GM23338 (cell line): ENCODE measurements at regions not wholly inside any gene's neighbourhood (a gene's known extent, or its start where the extent isn't known, plus 50 kb on each side); places are given as distances from the start of the nearest gene placed in this dataset.

Source experiments
- CTCF ChIP-seq, 2 experiments: fragments of 200-600 bp in 1 of 2; sonication (generic) in 1 of 2; conservative IDR thresholded peaks; 2 replicates each; pipeline versions ENCODE4 v1.5.1 to v1.6.1; 2016 to 2017; ENCODE audit warnings: antibody characterized with exemption in 2 of 2, low read depth in 2 of 2, mild to moderate bottlenecking in 2 of 2, moderate library complexity in 1 of 2
- EZH2 ChIP-seq: fragments of 200-600 bp; sonication (generic); IDR thresholded peaks from one replicate; pipeline ENCODE4 v1.8.0; 2017; ENCODE audit warnings: antibody characterized with exemption, mild to moderate bottlenecking, low read depth; ENCODE audit not compliant: unreplicated experiment
- EZH2phosphoT487 ChIP-seq: fragments of 200-600 bp; sonication (generic); IDR thresholded peaks from one replicate; pipeline ENCODE4 v1.8.1; 2018; ENCODE audit warnings: antibody characterized with exemption; ENCODE audit not compliant: unreplicated experiment
- NANOG ChIP-seq: IDR thresholded peaks from 2 replicates; pipeline ENCODE4 v1.6.1; 2016; ENCODE audit warnings: antibody characterized with exemption, borderline replicate concordance
- POLR2AphosphoS5 ChIP-seq: IDR thresholded peaks from 2 replicates; pipeline ENCODE4 v1.6.1; 2016; ENCODE audit warnings: antibody characterized with exemption, low read depth
- REST ChIP-seq: IDR thresholded peaks from one replicate; pipeline ENCODE4 v1.6.1; 2018; ENCODE audit warnings: antibody characterized with exemption; ENCODE audit not compliant: unreplicated experiment

- TF ChIP-seq CTCF (conservative IDR thresholded peaks at IDR 0.05; ENCODE audit: low read depth in 2 of 2) (no peak), EZH2 (no peak), REST (no peak), EZH2phosphoT487 (no peak), NANOG (no peak), POLR2AphosphoS5 (no peak)
These were observed 206.1 kb upstream of the CDH7 start for GRCh38 chr18:65544701-65545100.
